ENCODE measurements at regions not wholly inside any gene's neighbourhood (a gene's known extent, or its start where the extent isn't known, plus 50 kb on each side); places are given as distances from the start of the nearest gene placed in this dataset.

DNA sequence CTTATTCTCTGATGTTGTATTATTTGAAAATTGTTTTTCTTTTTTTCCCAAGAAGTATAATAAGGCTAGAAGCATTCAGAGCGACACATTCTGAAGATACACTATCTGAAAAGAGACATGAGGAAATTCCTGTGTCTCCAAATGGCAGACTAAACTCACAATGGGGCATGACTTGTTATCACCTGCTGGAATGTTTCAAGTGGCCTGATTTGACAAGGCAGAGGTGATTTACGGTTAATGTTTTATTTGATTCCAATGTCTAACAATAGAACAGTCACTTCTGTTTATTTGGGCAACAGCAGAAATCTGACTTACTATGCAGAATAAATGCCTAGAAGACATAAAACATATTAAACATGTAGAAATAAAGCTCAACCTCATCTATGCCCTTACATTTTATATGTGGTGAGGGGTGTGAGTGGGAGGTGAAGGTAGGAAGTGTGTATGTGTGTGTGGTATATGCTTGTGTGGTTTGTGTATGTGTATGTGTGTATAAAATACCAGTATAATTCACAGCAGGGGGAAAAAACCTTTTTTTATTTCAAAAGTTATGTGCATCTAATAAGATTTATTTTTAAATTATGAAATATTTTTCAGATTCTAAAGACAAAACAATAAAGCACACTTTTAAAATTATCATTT, 1051.7 kb downstream of the ROBO2 start:
- TF ChIP-seq, protein P1, sequence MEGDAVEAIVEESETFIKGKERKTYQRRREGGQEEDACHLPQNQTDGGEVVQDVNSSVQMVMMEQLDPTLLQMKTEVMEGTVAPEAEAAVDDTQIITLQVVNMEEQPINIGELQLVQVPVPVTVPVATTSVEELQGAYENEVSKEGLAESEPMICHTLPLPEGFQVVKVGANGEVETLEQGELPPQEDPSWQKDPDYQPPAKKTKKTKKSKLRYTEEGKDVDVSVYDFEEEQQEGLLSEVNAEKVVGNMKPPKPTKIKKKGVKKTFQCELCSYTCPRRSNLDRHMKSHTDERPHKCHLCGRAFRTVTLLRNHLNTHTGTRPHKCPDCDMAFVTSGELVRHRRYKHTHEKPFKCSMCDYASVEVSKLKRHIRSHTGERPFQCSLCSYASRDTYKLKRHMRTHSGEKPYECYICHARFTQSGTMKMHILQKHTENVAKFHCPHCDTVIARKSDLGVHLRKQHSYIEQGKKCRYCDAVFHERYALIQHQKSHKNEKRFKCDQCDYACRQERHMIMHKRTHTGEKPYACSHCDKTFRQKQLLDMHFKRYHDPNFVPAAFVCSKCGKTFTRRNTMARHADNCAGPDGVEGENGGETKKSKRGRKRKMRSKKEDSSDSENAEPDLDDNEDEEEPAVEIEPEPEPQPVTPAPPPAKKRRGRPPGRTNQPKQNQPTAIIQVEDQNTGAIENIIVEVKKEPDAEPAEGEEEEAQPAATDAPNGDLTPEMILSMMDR (IDR thresholded peaks at IDR 0.05): no peak
- TF ChIP-seq POLR2A (IDR thresholded peaks at IDR 0.05): no peak

All from testis (tissue), 2 donors.